EL (cell line): ENCODE measurements at regions not wholly inside any gene's neighbourhood (a gene's known extent, or its start where the extent isn't known, plus 50 kb on each side); places are given as distances from the start of the nearest gene placed in this dataset.
A peak's percentile ranks its signal among the peaks of the same experiment; 100 is the strongest.
"Not testable (repeated sequence)": the region's sequence is repeated elsewhere in the genome, so short reads cannot be mapped to it uniquely, and the experiment has no call there.

Experiments used
- DNase-seq: peaks from one replicate; pipeline ENCODE4 v3.0.0-alpha.2; 2016

GRCh38 chr4:155591738-155592143 lies 74.9 kb upstream of the GUCY1A1 start:
- DNase-seq: no peak

GRCh38 chr4:155590796-155591585 lies 75.7 kb upstream of the GUCY1A1 start:
- DNase-seq: no peak

GRCh38 chr4:155588437-155588836 lies 78.2 kb upstream of the GUCY1A1 start:
- no peak for DNase-seq

- no peak for DNase-seq
Measured at GRCh38 chr4:155587766-155588165, 78.9 kb upstream of the GUCY1A1 start.

- DNase-seq: peak; percentile 36
Measured at GRCh38 chr4:155582971-155583437, 83.6 kb upstream of the GUCY1A1 start.

GRCh38 chr4:155582041-155582440 lies 84.6 kb upstream of the GUCY1A1 start:
- no peak for DNase-seq

GRCh38 chr4:155578726-155579370 lies 87.8 kb upstream of the GUCY1A1 start:
- peak; percentile 8 for DNase-seq

- DNase-seq: no peak
Measured at GRCh38 chr4:155578219-155578618, 88.4 kb upstream of the GUCY1A1 start.

- DNase-seq: not testable (repeated sequence)
Measured at GRCh38 chr4:155574329-155574728, 92.3 kb upstream of the GUCY1A1 start.

GRCh38 chr4:155573126-155573525 lies 93.5 kb upstream of the GUCY1A1 start:
- no peak for DNase-seq

GRCh38 chr4:155572106-155572703 lies 94.4 kb upstream of the GUCY1A1 start:
- no peak for DNase-seq

- no peak for DNase-seq
Measured at GRCh38 chr4:155571184-155571944, 95.3 kb upstream of the GUCY1A1 start.

- DNase-seq: no peak
Measured at GRCh38 chr4:155570661-155571060, 96.0 kb upstream of the GUCY1A1 start.

GRCh38 chr4:155569960-155570515 lies 96.6 kb upstream of the GUCY1A1 start:
- peak; percentile 69 for DNase-seq

- no peak for DNase-seq
Measured at GRCh38 chr4:155569471-155569870, 97.2 kb upstream of the GUCY1A1 start.

- DNase-seq: no peak
Measured at GRCh38 chr4:155568641-155569220, 97.9 kb upstream of the GUCY1A1 start.

- no peak for DNase-seq
Measured at GRCh38 chr4:155566354-155566753, 100.3 kb upstream of the GUCY1A1 start.

- no peak for DNase-seq
Measured at GRCh38 chr4:155565776-155566175, 100.9 kb upstream of the GUCY1A1 start.

- no peak for DNase-seq
Measured at GRCh38 chr4:155565330-155565729, 101.3 kb upstream of the GUCY1A1 start.

GRCh38 chr4:155564880-155565279 lies 101.8 kb upstream of the GUCY1A1 start:
- no peak for DNase-seq

GRCh38 chr4:155564086-155564485 lies 102.6 kb upstream of the GUCY1A1 start:
- DNase-seq: no peak

GRCh38 chr4:155559915-155560314 lies 106.7 kb upstream of the GUCY1A1 start:
- DNase-seq: no peak
